DND-41 (cell line): ENCODE measurements at regions not wholly inside any gene's neighbourhood (a gene's known extent, or its start where the extent isn't known, plus 50 kb on each side); places are given as distances from the start of the nearest gene placed in this dataset.

Experiments
- ATAC-seq: fragments of 200-7000 bp; cut with Tn5 transposase; 3 replicates; pipeline ENCODE4 v1.9.1; 2021; ENCODE audit warnings: low read depth; ENCODE audit not compliant: insufficient read depth
- DNase-seq: peaks from one replicate; pipeline ENCODE4 v3.0.0-alpha.2; 2020
- H2AFZ ChIP-seq: 2 replicates; pipeline ENCODE4 v1.6.0; 2012; ENCODE audit warnings: low read depth, low read length
- H3K27ac ChIP-seq: 2 replicates; pipeline ENCODE4 v1.5.1; 2012; ENCODE audit warnings: low read length, inconsistent platforms
- H3K27me3 ChIP-seq: fragments of 200-600 bp; sonication (generic); 2 replicates; pipeline ENCODE4 v1.6.0; 2012; ENCODE audit warnings: low read length, mild to moderate bottlenecking, inconsistent platforms; ENCODE audit not compliant: insufficient read depth, poor library complexity
- H3K36me3 ChIP-seq: 2 replicates; pipeline ENCODE4 v1.5.1; 2012; ENCODE audit warnings: low read length, inconsistent platforms; ENCODE audit not compliant: insufficient read depth
- H3K4me1 ChIP-seq: 2 replicates; pipeline ENCODE4 v1.5.1; 2012; ENCODE audit warnings: mild to moderate bottlenecking, low read length; ENCODE audit not compliant: insufficient read depth
- H3K4me2 ChIP-seq: 2 replicates; pipeline ENCODE4 v1.6.0; 2012; ENCODE audit warnings: mild to moderate bottlenecking, moderate library complexity, low read length, inconsistent platforms; ENCODE audit not compliant: insufficient read depth
- H3K4me3 ChIP-seq, 2 experiments: fragments of 200-600 bp in 1 of 2; shearing (Covaris generic) in 1 of 2; 2 replicates each; pipeline ENCODE4 v1.5.1; 2012 to 2016; ENCODE audit warnings: inconsistent platforms in 2 of 2, low read length in 2 of 2, mild to moderate bottlenecking in 2 of 2, low read depth in 1 of 2, moderate library complexity in 1 of 2
- H3K79me2 ChIP-seq: 2 replicates; pipeline ENCODE4 v1.6.0; 2012; ENCODE audit warnings: low read length, inconsistent platforms; ENCODE audit not compliant: insufficient read depth
- H3K9ac ChIP-seq: 2 replicates; pipeline ENCODE4 v1.6.0; 2012; ENCODE audit warnings: low read depth, mild to moderate bottlenecking, inconsistent platforms, low read length, moderate library complexity
- H3K9me3 ChIP-seq: 2 replicates; pipeline ENCODE4 v1.5.1; 2012; ENCODE audit warnings: low read length, moderate library complexity, mild to moderate bottlenecking, inconsistent platforms; ENCODE audit not compliant: insufficient read depth, severe bottlenecking
- H4K20me1 ChIP-seq: 2 replicates; pipeline ENCODE4 v1.6.0; 2012; ENCODE audit warnings: low read length; ENCODE audit not compliant: insufficient read depth
- EZH2 ChIP-seq: IDR thresholded peaks from 3 replicates; pipeline ENCODE4 v1.6.1; 2012; ENCODE audit warnings: borderline replicate concordance, low read depth, mild to moderate bottlenecking, moderate library complexity, low read length, inconsistent platforms; ENCODE audit not compliant: severe bottlenecking
- TF ChIP-seq, protein P1 (sequence below): IDR thresholded peaks from 2 replicates; pipeline ENCODE4 v1.5.1; 2012; ENCODE audit warnings: borderline replicate concordance, low read length, moderate library complexity, mild to moderate bottlenecking; ENCODE audit not compliant: poor library complexity, severe bottlenecking; ENCODE audit errors: extremely low read depth

DNA sequence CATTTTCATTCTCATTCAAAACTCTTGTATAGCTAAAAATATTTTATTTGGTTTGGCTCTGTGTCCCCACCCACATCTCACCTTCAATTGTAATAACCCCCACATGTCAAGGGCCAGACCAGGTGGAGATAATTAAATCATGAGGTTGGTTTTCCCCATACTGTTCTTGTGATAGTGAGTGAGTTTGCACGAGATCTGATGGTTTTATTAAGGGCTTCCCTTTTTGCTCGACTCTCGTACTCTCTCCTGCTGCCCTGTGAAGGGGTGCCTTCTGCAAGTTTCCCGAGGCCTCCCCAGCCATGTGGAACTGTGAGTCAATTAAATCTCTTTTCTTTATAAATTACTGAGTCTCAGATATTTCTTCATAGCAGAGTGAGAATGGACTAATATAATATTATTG lies 768.0 kb downstream of the STIM2 start:
- TF ChIP-seq, protein P1, sequence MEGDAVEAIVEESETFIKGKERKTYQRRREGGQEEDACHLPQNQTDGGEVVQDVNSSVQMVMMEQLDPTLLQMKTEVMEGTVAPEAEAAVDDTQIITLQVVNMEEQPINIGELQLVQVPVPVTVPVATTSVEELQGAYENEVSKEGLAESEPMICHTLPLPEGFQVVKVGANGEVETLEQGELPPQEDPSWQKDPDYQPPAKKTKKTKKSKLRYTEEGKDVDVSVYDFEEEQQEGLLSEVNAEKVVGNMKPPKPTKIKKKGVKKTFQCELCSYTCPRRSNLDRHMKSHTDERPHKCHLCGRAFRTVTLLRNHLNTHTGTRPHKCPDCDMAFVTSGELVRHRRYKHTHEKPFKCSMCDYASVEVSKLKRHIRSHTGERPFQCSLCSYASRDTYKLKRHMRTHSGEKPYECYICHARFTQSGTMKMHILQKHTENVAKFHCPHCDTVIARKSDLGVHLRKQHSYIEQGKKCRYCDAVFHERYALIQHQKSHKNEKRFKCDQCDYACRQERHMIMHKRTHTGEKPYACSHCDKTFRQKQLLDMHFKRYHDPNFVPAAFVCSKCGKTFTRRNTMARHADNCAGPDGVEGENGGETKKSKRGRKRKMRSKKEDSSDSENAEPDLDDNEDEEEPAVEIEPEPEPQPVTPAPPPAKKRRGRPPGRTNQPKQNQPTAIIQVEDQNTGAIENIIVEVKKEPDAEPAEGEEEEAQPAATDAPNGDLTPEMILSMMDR, result no peak
- TF ChIP-seq EZH2, result no peak
- Histone ChIP-seq H3K9ac (no peak overlapping the region), H3K36me3 (no peaks in the 10 kb centered on the region), H2AFZ (no peak overlapping the region), H3K27me3 (no peaks in the 10 kb centered on the region), H3K4me2 (no peak overlapping the region), H4K20me1 (no peaks in the 10 kb centered on the region), H3K4me3 (no peak overlapping the region), H3K27ac (no peak overlapping the region), H3K79me2 (no peaks in the 10 kb centered on the region), H3K4me1 (no peaks in the 10 kb centered on the region), H3K9me3 (no peaks in the 10 kb centered on the region)
- ATAC-seq, result no peak
- DNase-seq, result no peak

DNA sequence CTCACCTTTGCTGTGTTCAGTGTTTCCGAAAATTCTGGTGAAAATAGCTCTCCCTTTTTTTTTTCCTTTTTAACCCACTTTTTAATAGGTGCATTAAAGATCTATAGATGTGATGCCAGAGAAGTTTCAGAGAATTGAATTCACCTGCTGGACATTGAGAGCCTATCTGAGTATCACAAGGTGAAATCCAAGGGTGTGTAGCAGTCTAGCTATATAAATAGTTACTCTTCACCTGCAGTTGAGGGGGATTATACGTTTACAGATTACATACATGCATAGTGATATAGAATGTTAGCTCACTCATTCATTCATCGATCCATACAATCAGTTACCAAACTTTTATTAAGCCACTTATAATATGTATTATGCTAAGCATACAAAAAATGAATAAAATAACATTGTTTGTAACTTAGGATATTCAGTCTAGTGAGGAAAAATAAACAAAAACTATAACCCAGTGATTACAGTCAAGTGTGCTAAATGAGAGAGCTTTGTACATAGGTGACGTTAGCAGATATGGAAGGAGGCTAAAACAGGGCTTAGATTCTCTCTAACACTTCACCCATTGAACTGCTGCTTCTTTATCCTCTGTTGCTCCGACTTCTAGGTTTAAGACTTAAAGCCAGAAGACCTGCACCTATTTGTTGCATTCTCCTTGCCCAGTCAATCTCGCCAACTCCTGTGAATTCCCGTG lies 769.0 kb downstream of the STIM2 start:
- H3K79me2 ChIP-seq, result no peaks in the 10 kb centered on the region
- H3K36me3 ChIP-seq, result no peaks in the 10 kb centered on the region
- H3K4me3 ChIP-seq, result no peak overlapping the region
- no peak overlapping the region for H3K27ac ChIP-seq
- no peak overlapping the region for H3K9ac ChIP-seq
- H4K20me1 ChIP-seq, result no peaks in the 10 kb centered on the region
- no peaks in the 10 kb centered on the region for H3K4me1 ChIP-seq
- H3K27me3 ChIP-seq, result no peaks in the 10 kb centered on the region
- no peaks in the 10 kb centered on the region for H3K9me3 ChIP-seq
- no peak for ATAC-seq
- no peak for TF ChIP-seq EZH2
- TF ChIP-seq, protein P1, result no peak
- no peak for DNase-seq
- no peak overlapping the region for H3K4me2 ChIP-seq
- no peak overlapping the region for H2AFZ ChIP-seq

DNA sequence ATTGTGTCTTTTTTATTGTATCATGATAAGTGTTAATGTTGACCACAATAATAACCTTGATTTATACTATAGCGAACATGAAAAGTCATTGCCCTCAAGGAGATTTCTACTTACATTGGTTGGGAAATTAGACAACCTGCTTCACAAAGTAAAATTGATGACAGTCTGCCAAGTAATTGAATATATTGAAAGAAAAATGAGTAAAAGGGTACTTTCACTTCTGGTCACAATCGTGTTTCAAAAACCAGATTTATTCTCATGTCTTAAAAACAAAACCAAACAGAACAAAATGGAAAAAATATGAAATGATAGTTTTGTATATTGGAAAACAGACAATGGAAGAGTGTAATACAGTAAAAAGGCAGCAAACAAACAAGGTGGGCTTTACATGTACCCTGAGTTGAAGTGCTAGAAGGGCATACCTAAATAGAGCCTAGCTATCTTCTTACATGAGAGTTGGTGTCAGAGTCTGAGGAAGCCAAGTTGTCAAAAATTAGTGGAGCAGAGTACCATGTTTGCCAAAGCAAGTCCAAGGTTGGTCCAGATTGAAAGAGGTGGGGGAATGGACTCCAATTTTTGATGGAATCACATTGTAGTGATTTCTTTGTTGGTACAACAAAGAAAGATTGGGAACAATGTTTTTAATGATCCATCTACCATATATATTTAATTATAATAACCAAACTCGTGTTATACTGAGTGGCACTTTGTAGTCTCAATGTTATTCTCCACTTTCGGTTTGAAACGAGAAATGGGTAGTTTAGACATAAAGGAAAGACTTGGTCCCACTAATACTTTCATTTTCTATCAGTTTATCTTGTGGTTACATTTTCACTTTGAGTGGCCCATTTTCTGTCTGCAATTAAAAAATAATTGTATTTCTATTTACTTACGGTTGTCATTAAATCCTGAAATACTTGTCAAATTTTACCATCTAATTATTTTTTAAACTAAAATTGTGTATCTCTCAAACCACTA lies 775.6 kb downstream of the STIM2 start:
- no peaks in the 10 kb centered on the region for H3K79me2 ChIP-seq
- TF ChIP-seq EZH2, result no peak
- TF ChIP-seq, protein P1, result no peak
- H3K36me3 ChIP-seq, result no peaks in the 10 kb centered on the region
- no peak overlapping the region for H3K4me3 ChIP-seq
- no peaks in the 10 kb centered on the region for H3K4me1 ChIP-seq
- H3K27me3 ChIP-seq, result no peaks in the 10 kb centered on the region
- no peaks in the 10 kb centered on the region for H4K20me1 ChIP-seq
- H3K4me2 ChIP-seq, result no peak overlapping the region
- ATAC-seq, result no peak
- H2AFZ ChIP-seq, result no peak overlapping the region
- no peaks in the 10 kb centered on the region for H3K9me3 ChIP-seq
- no peak for DNase-seq
- no peak overlapping the region for H3K27ac ChIP-seq
- no peak overlapping the region for H3K9ac ChIP-seq
